Ascending aorta (tissue), 2 donors: ENCODE measurements at regions not wholly inside any gene's neighbourhood (a gene's known extent, or its start where the extent isn't known, plus 50 kb on each side); places are given as distances from the start of the nearest gene placed in this dataset.

Source experiments
- DNase-seq, 2 donors: peaks; one replicate each; pipeline ENCODE4 v3.0.0-alpha.2; 2019; ENCODE audit warnings: low spot score in 2 of 2
- H3K27ac ChIP-seq, 2 donors: fragments of 200-600 bp; sonication (generic); one replicate each; pipeline ENCODE4 v1.5.1; 2016 to 2017; ENCODE audit warnings: mild to moderate bottlenecking in 1 of 2
- H3K27me3 ChIP-seq: fragments of 200-600 bp; sonication (generic); one replicate; pipeline ENCODE4 v1.5.1; 2017
- H3K36me3 ChIP-seq, 2 donors: fragments of 200-600 bp; sonication (generic); one replicate each; pipeline ENCODE4 v1.5.1; 2016
- H3K4me1 ChIP-seq, 2 donors: fragments of 200-600 bp; sonication (generic); one replicate each; pipeline ENCODE4 v1.5.1; 2016 to 2017; ENCODE audit warnings: mild to moderate bottlenecking in 1 of 2
- H3K4me3 ChIP-seq, 2 donors: fragments of 200-600 bp; sonication (generic); one replicate each; pipeline ENCODE4 v1.5.1; 2016 to 2017; ENCODE audit warnings: mild to moderate bottlenecking in 1 of 2
- H3K9me3 ChIP-seq, 2 donors: fragments of 200-600 bp; sonication (generic); one replicate each; pipeline ENCODE4 v1.5.1; 2016
- CTCF ChIP-seq, 3 experiments: fragments of 200-600 bp in 2 of 3; fragments of 450-650 bp in 1 of 3; sonication (generic) in 2 of 3; IDR thresholded peaks; one replicate each; pipeline ENCODE4 v1.5.1; 2016 to 2019; ENCODE audit warnings: antibody characterized with exemption in 3 of 3, mild to moderate bottlenecking in 1 of 3, moderate library complexity in 1 of 3
- intact Hi-C: fragments of 100-400 bp; cut with DNase I; formaldehyde crosslinking; loops from one replicate; pipeline ENCODE4 v1.15.1; 2023

DNA sequence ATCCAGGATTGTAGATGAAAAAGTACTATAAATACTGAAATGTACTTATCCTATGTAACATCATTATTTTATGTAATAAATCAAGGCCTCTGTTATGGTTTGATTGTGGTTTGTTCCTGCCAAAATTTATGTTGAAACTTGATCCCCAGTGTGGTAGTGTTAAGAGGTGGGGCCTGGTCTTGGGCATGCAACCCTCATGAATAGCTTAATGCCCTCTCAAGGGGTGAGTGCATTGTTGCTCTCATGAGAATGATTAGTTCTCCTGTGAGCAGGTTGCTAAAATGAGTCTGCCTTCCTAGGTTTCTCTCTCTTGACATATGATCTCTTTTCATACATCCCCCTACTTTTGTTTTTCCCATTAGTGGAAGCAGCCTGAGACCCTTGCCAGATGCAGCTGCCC lies 915.4 kb downstream of the TSN start:
- Histone ChIP-seq H3K4me1 (no peaks in the 10 kb centered on the region), H3K4me3 (no peak overlapping the region), H3K27ac (no peak overlapping the region), H3K36me3 (no peaks in the 10 kb centered on the region), H3K9me3 (no peaks in the 10 kb centered on the region), H3K27me3 (no peaks in the 10 kb centered on the region)
- intact Hi-C loops: no loop called here
- no peak for DNase-seq
- no peak for TF ChIP-seq CTCF (IDR thresholded peaks at IDR 0.05)

DNA sequence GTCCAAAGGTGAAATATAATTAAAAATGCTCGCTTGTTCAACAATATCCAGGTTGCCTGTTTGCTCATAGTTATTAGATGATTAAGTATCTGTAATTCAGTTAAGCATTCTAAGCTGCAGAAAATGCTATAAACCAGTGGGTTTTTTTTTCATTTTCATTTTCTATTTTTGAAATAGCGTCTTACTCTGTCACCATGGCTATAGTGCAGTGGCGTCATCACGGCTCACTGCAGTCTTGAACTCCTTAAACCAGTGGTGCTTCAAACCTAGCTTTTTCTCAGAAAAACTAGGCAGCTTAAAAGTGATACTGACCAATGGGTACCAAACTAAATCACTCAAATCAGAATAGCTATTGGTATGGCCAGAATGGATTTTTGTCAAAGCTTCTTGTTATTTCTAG lies 925.2 kb downstream of the TSN start:
- no peaks in the 10 kb centered on the region for H3K36me3 ChIP-seq
- no peaks in the 10 kb centered on the region for H3K9me3 ChIP-seq
- TF ChIP-seq CTCF (IDR thresholded peaks at IDR 0.05): no peak
- no peak for DNase-seq
- no peak overlapping the region for H3K4me3 ChIP-seq
- intact Hi-C loops: no loop called here
- no peaks in the 10 kb centered on the region for H3K4me1 ChIP-seq
- no peak overlapping the region for H3K27ac ChIP-seq
- no peaks in the 10 kb centered on the region for H3K27me3 ChIP-seq

- Histone ChIP-seq H3K4me3 (no peak overlapping the region), H3K36me3 (no peaks in the 10 kb centered on the region), H3K4me1 (no peaks in the 10 kb centered on the region), H3K27me3 (no peaks in the 10 kb centered on the region), H3K27ac (no peak overlapping the region), H3K9me3 (no peaks in the 10 kb centered on the region)
- TF ChIP-seq CTCF (IDR thresholded peaks at IDR 0.05): no peak
- no peak for DNase-seq
- intact Hi-C loops: no loop called here
Measured at GRCh38 chr2:122681626-122682025, 926.2 kb downstream of the TSN start.

- H3K4me1 ChIP-seq: no peaks in the 10 kb centered on the region
- H3K4me3 ChIP-seq: no peak overlapping the region
- TF ChIP-seq CTCF (IDR thresholded peaks at IDR 0.05): no peak
- no peaks in the 10 kb centered on the region for H3K36me3 ChIP-seq
- H3K27ac ChIP-seq: no peak overlapping the region
- no peaks in the 10 kb centered on the region for H3K9me3 ChIP-seq
- no peak for DNase-seq
- no peaks in the 10 kb centered on the region for H3K27me3 ChIP-seq
- intact Hi-C loops: no loop called here
Measured at GRCh38 chr2:122682356-122682755, 926.9 kb downstream of the TSN start.

GRCh38 chr2:122683018-122683417 lies 927.6 kb downstream of the TSN start:
- Histone ChIP-seq H3K4me3 (no peak overlapping the region), H3K9me3 (no peaks in the 10 kb centered on the region), H3K27ac (no peak overlapping the region), H3K27me3 (no peaks in the 10 kb centered on the region), H3K36me3 (no peaks in the 10 kb centered on the region), H3K4me1 (no peaks in the 10 kb centered on the region)
- no peak for DNase-seq
- no peak for TF ChIP-seq CTCF (IDR thresholded peaks at IDR 0.05)
- intact Hi-C loops: no loop called here

GRCh38 chr2:122692400-122693083 lies 937.1 kb downstream of the TSN start:
- no peak for DNase-seq
- H3K4me1 ChIP-seq: no peaks in the 10 kb centered on the region
- intact Hi-C loops: no loop called here
- H3K4me3 ChIP-seq: no peak overlapping the region
- no peaks in the 10 kb centered on the region for H3K27me3 ChIP-seq
- H3K36me3 ChIP-seq: no peaks in the 10 kb centered on the region
- H3K27ac ChIP-seq: no peak overlapping the region
- no peaks in the 10 kb centered on the region for H3K9me3 ChIP-seq
- no peak for TF ChIP-seq CTCF (IDR thresholded peaks at IDR 0.05)
